ENCODE measurements at regions not wholly inside any gene's neighbourhood (a gene's known extent, or its start where the extent isn't known, plus 50 kb on each side); places are given as distances from the start of the nearest gene placed in this dataset.
"Not testable (repeated sequence)": the region's sequence is repeated elsewhere in the genome, so short reads cannot be mapped to it uniquely, and the experiment has no call there.

DNA sequence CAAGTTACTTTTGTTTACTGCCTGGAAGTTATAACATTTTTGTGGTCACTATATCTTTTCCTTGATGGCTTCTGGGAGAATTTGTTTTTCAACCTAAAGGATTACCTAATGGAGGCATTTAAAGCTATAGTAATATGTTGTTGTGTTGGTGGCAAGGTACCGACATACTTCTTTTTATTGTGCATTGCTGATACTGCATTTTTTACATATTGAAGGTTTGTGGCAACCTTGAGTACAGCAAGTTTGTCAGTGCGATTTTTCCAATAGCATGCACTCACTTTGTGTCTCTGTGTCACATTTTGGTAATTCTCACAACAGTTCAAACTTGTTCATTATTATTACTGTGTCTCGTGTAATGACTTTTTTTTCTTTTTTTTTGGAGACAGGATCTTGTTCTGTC is 246.3 kb downstream of the LRRC70 start:
- Mint-ChIP-seq H3K4me3 (ENCODE audit: unreplicated experiment) (no peak overlapping the region), H3K36me3 (ENCODE audit: insufficient read depth, unreplicated experiment) (no peaks in the 10 kb centered on the region), H3K9me3 (ENCODE audit: unreplicated experiment) (no peaks in the 10 kb centered on the region), H3K4me1 (ENCODE audit: low read depth, unreplicated experiment) (no peaks in the 10 kb centered on the region), H3K27ac (ENCODE audit: unreplicated experiment) (no peak overlapping the region), H3K27me3 (ENCODE audit: insufficient read depth, unreplicated experiment) (no peaks in the 10 kb centered on the region)
- H3K36me3 ChIP-seq (ENCODE audit: control insufficient read depth, insufficient read depth, low read length): no peaks in the 10 kb centered on the region
- H3K27me3 ChIP-seq (replicated peaks; ENCODE audit: control insufficient read depth, insufficient read depth, low read length): no peaks in the 10 kb centered on the region
- H3K9me3 ChIP-seq: no peaks in the 10 kb centered on the region
- H3K4me1 ChIP-seq: no peaks in the 10 kb centered on the region
- no peak overlapping the region for H3K4me3 ChIP-seq (ENCODE audit: low read depth, low read length)
- intact Hi-C loops (cut with micrococcal nuclease; ENCODE audit: unreplicated experiment): no loop called here
- ChIA-PET CTCF (no interaction called here), POLR2A (interaction anchor here (0.7 kb wide), 1 partner anchor 1817 kb away, joined by 3 read pairs; no protein-coding TSS in a partner anchor)
- DNase-seq: no peak
- no TSS peak for BruUV-seq (replicated peaks)
- TF ChIP-seq, protein P1, sequence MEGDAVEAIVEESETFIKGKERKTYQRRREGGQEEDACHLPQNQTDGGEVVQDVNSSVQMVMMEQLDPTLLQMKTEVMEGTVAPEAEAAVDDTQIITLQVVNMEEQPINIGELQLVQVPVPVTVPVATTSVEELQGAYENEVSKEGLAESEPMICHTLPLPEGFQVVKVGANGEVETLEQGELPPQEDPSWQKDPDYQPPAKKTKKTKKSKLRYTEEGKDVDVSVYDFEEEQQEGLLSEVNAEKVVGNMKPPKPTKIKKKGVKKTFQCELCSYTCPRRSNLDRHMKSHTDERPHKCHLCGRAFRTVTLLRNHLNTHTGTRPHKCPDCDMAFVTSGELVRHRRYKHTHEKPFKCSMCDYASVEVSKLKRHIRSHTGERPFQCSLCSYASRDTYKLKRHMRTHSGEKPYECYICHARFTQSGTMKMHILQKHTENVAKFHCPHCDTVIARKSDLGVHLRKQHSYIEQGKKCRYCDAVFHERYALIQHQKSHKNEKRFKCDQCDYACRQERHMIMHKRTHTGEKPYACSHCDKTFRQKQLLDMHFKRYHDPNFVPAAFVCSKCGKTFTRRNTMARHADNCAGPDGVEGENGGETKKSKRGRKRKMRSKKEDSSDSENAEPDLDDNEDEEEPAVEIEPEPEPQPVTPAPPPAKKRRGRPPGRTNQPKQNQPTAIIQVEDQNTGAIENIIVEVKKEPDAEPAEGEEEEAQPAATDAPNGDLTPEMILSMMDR (IDR thresholded peaks at IDR 0.05; ENCODE audit: insufficient read depth in 1 of 2, low read depth in 1 of 2, low read length in 1 of 2, severe bottlenecking in 1 of 2, unreplicated experiment in 1 of 2): no peak

DNA sequence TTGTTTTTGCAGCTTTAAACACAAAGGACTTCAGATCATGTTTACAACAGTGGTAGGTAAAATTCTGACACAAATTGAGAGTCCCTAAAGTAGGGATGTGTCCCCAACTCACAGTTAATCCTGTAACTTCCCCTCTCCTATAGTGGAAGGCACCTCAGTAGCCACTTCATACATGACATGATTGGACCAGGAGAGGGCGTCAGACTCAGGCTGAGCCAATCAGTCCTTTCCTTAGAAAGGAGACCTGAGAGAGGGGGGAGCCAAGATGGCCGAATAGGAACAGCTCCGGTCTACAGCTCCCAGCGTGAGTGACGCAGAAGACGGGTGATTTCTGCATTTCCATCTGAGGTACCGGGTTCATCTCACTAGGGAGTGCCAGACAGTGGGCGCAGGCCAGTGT is 238.4 kb downstream of the LRRC70 start:
- H3K27me3 Mint-ChIP-seq (ENCODE audit: insufficient read depth, unreplicated experiment); DNase-seq; H3K36me3 Mint-ChIP-seq (ENCODE audit: insufficient read depth, unreplicated experiment); CTCF ChIA-PET; H3K4me3 ChIP-seq (ENCODE audit: low read depth, low read length); H3K4me1 Mint-ChIP-seq (ENCODE audit: low read depth, unreplicated experiment); intact Hi-C loops (cut with micrococcal nuclease; ENCODE audit: unreplicated experiment); H3K36me3 ChIP-seq (ENCODE audit: control insufficient read depth, insufficient read depth, low read length); BruUV-seq (replicated peaks); H3K9me3 ChIP-seq; POLR2A ChIA-PET; H3K4me1 ChIP-seq; H3K4me3 Mint-ChIP-seq (ENCODE audit: unreplicated experiment); H3K27me3 ChIP-seq (replicated peaks; ENCODE audit: control insufficient read depth, insufficient read depth, low read length): not testable (repeated sequence)
- peak overlapping the region; percentile 9 for H3K27ac Mint-ChIP-seq (ENCODE audit: unreplicated experiment)
- H3K9me3 Mint-ChIP-seq (ENCODE audit: unreplicated experiment): peaks cover 18% of the 10 kb centered on the region

DNA sequence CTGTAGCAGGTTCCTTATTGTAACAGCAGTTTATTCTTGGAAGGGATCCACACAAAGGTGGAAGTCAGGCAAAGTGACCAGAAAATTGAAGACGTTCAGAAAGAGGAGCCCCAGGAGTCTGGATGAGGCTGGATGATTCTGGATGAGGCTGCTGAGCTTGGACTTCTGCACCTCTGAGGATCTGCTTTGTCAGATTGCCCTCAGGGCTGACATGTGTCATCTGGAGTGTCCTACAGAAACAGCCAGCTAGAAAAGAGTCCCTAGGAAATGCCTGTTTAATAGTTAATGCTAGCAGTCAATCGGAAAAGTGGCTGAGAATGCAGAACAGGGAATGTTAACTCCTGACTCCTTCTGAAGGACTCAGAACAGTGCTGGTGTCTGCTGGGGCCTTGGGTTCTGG is 236.4 kb downstream of the LRRC70 start:
- Mint-ChIP-seq H3K4me3 (ENCODE audit: unreplicated experiment) (no peak overlapping the region), H3K27ac (ENCODE audit: unreplicated experiment) (no peak overlapping the region), H3K9me3 (ENCODE audit: unreplicated experiment) (peaks cover 24% of the 10 kb centered on the region), H3K27me3 (ENCODE audit: insufficient read depth, unreplicated experiment) (no peaks in the 10 kb centered on the region), H3K4me1 (ENCODE audit: low read depth, unreplicated experiment) (no peaks in the 10 kb centered on the region), H3K36me3 (ENCODE audit: insufficient read depth, unreplicated experiment) (no peaks in the 10 kb centered on the region)
- H3K27me3 ChIP-seq (replicated peaks; ENCODE audit: control insufficient read depth, insufficient read depth, low read length): no peaks in the 10 kb centered on the region
- no TSS peak for BruUV-seq (replicated peaks)
- H3K4me3 ChIP-seq (ENCODE audit: low read depth, low read length): no peak overlapping the region
- no peaks in the 10 kb centered on the region for H3K4me1 ChIP-seq
- no peaks in the 10 kb centered on the region for H3K9me3 ChIP-seq
- TF ChIP-seq, protein P1 (IDR thresholded peaks at IDR 0.05; ENCODE audit: insufficient read depth in 1 of 2, low read depth in 1 of 2, low read length in 1 of 2, severe bottlenecking in 1 of 2, unreplicated experiment in 1 of 2): no peak
- ChIA-PET CTCF (no interaction called here), POLR2A (no interaction called here)
- intact Hi-C loops (cut with micrococcal nuclease; ENCODE audit: unreplicated experiment): no loop called here
- H3K36me3 ChIP-seq (ENCODE audit: control insufficient read depth, insufficient read depth, low read length): no peaks in the 10 kb centered on the region
- no peak for DNase-seq

DNA sequence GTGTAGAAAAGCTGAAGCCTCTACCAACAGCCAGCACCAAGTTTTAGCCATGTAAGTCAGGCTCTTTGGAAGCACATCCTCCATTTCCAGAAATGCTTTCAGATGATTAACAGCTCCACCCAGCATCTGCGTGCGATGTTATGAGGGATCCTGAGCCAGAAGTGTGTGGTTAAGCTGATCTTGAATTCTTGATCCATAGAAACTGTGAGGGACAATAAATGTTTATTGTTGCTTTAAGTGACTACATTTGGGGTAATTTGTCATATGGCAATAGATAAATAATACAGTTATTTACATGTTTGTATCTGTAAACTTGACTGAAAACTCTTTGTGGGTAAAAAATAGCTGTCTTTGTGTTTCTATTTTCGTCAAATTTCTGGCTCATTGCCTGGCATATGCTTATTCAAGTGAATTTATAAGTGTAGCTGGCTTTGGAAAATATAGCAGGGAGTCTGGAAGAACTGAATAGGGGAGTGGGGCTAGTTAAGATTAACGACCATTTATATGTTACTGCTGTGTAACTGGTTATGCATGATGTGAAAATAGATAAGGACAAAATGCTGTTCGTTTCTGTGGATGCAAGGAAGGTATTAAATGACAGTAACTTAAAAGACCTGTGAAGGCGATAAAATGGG is 234.1 kb downstream of the LRRC70 start:
- no peaks in the 10 kb centered on the region for H3K36me3 ChIP-seq (ENCODE audit: control insufficient read depth, insufficient read depth, low read length)
- Mint-ChIP-seq H3K4me1 (ENCODE audit: low read depth, unreplicated experiment) (no peaks in the 10 kb centered on the region), H3K27ac (ENCODE audit: unreplicated experiment) (no peak overlapping the region), H3K36me3 (ENCODE audit: insufficient read depth, unreplicated experiment) (no peaks in the 10 kb centered on the region), H3K4me3 (ENCODE audit: unreplicated experiment) (no peak overlapping the region), H3K9me3 (ENCODE audit: unreplicated experiment) (peaks cover 33% of the 10 kb centered on the region), H3K27me3 (ENCODE audit: insufficient read depth, unreplicated experiment) (no peaks in the 10 kb centered on the region)
- no TSS peak for BruUV-seq (replicated peaks)
- H3K9me3 ChIP-seq: no peaks in the 10 kb centered on the region
- intact Hi-C loops (cut with micrococcal nuclease; ENCODE audit: unreplicated experiment): no loop called here
- POLR2A ChIA-PET: no interaction called here
- no peak overlapping the region for H3K4me3 ChIP-seq (ENCODE audit: low read depth, low read length)
- CTCF ChIA-PET: no interaction called here
- H3K27me3 ChIP-seq (replicated peaks; ENCODE audit: control insufficient read depth, insufficient read depth, low read length): no peaks in the 10 kb centered on the region
- TF ChIP-seq, protein P1 (IDR thresholded peaks at IDR 0.05; ENCODE audit: insufficient read depth in 1 of 2, low read depth in 1 of 2, low read length in 1 of 2, severe bottlenecking in 1 of 2, unreplicated experiment in 1 of 2): no peak
- no peak for DNase-seq
- H3K4me1 ChIP-seq: no peaks in the 10 kb centered on the region

DNA sequence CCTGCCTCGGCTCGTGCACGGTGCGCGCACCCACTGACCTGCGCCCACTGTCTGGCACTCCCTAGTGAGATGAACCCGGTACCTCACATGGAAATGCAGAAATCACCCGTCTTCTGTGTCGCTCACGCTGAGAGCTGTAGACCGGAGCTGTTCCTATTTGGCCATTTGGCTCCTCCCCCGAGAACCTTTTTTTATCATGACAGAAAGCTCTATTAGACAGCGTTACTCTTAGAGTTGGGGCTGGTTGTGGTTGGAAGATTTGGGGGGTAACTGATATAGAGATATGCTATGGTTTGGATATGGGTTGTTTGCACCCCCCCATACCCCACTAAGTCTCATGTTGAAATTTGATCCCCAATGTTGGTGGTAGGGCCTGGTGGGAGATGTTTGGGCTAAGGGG is 226.2 kb downstream of the LRRC70 start:
- CTCF ChIA-PET; BruUV-seq (replicated peaks); H3K27me3 ChIP-seq (replicated peaks; ENCODE audit: control insufficient read depth, insufficient read depth, low read length); H3K9me3 ChIP-seq; H3K4me1 ChIP-seq; H3K4me1 Mint-ChIP-seq (ENCODE audit: low read depth, unreplicated experiment); H3K27me3 Mint-ChIP-seq (ENCODE audit: insufficient read depth, unreplicated experiment); H3K4me3 Mint-ChIP-seq (ENCODE audit: unreplicated experiment); intact Hi-C loops (cut with micrococcal nuclease; ENCODE audit: unreplicated experiment); DNase-seq; H3K36me3 ChIP-seq (ENCODE audit: control insufficient read depth, insufficient read depth, low read length); H3K27ac Mint-ChIP-seq (ENCODE audit: unreplicated experiment); POLR2A ChIA-PET; H3K36me3 Mint-ChIP-seq (ENCODE audit: insufficient read depth, unreplicated experiment): not testable (repeated sequence)
- peaks cover 32% of the 10 kb centered on the region for H3K9me3 Mint-ChIP-seq (ENCODE audit: unreplicated experiment)
- 0 out of 2 replicates have a peak overlapping the region, but pooled peaks have one; percentile 10 for H3K4me3 ChIP-seq (ENCODE audit: low read depth, low read length)
